H1 (cell line): ENCODE measurements at regions not wholly inside any gene's neighbourhood (a gene's known extent, or its start where the extent isn't known, plus 50 kb on each side); places are given as distances from the start of the nearest gene placed in this dataset.

ENCODE experiments used
- CTCF ChIA-PET: fragments of 300-600 bp; sonication (Branson Sonifier 250); formaldehyde crosslinking; loops from one replicate; lab custom pipeline; 2021; ENCODE audit not compliant: partially characterized antibody; lab: Charles Lee
- POLR2A ChIA-PET: fragments of 300-600 bp; sonication (Branson Sonifier 250); formaldehyde crosslinking; loops from one replicate; lab custom pipeline; 2021; ENCODE audit warnings: inconsistent platforms; ENCODE audit not compliant: partially characterized antibody; lab: Charles Lee
- DNase-seq, 2 experiments: peaks; one replicate each; pipeline versions ENCODE4 v3.0.0 to v3.0.0-alpha.2; 2010 to 2022; ENCODE audit warnings: low spot score in 2 of 2, low read depth in 1 of 2, mixed read lengths in 1 of 2
- FAIRE-seq: peaks from 2 replicates; lab custom pipeline; 2011; peaks lifted over from hg19 to GRCh38; lab: Jason Lieb, UNC
- H2AFZ ChIP-seq: 2 replicates; pipeline ENCODE4 v1.8.1; 2012; ENCODE audit warnings: low read length, inconsistent platforms
- H2AK5ac ChIP-seq: 2 replicates; pipeline ENCODE4 v1.6.1; 2013; ENCODE audit warnings: low read depth, low read length
- H2BK120ac ChIP-seq: replicated peaks from 2 replicates; pipeline ENCODE3; 2013; ENCODE audit warnings: low read depth, low read length, inconsistent platforms
- H2BK12ac ChIP-seq: 2 replicates; pipeline ENCODE4 v1.6.1; 2013; ENCODE audit warnings: low read depth, low read length
- H2BK15ac ChIP-seq: 2 replicates; pipeline ENCODE4 v1.6.1; 2013; ENCODE audit warnings: low read length
- H2BK20ac ChIP-seq: 2 replicates; pipeline ENCODE4 v1.6.1; 2013; ENCODE audit warnings: low read length
- H2BK5ac ChIP-seq: 2 replicates; pipeline ENCODE4 v1.6.1; 2013; ENCODE audit warnings: low read depth, low read length
- H3K14ac ChIP-seq: 2 replicates; pipeline ENCODE4 v1.6.1; 2013; ENCODE audit warnings: inconsistent platforms; ENCODE audit not compliant: insufficient read length
- H3K18ac ChIP-seq: 2 replicates; pipeline ENCODE4 v1.6.1; 2013; ENCODE audit warnings: low read length; ENCODE audit errors: extremely low read depth
- H3K23ac ChIP-seq: 2 replicates; pipeline ENCODE4 v1.6.1; 2013; ENCODE audit warnings: inconsistent platforms; ENCODE audit not compliant: insufficient read length
- H3K23me2 ChIP-seq: 2 replicates; pipeline ENCODE4 v1.6.1; 2013; ENCODE audit warnings: low read depth, low read length
- H3K27ac ChIP-seq: 2 replicates; pipeline ENCODE4 v1.6.1; 2011; ENCODE audit warnings: low read depth, low read length, inconsistent platforms
- H3K27me3 ChIP-seq, 4 experiments: replicated peaks in 1 of 4; 1 replicate in 1 of 4; 2 replicates in 3 of 4; pipeline versions ENCODE4 v1.6.1 to v1.8.1; 2011 to 2013; ENCODE audit warnings: low read length in 3 of 4, mild to moderate bottlenecking in 3 of 4, inconsistent platforms in 2 of 4, mixed read lengths in 2 of 4, moderate library complexity in 1 of 4; ENCODE audit not compliant: control insufficient read depth in 3 of 4, insufficient read depth in 3 of 4; ENCODE audit errors: extremely low read depth in 1 of 4
- H3K36me3 ChIP-seq, 4 experiments: 2 replicates each; pipeline versions ENCODE4 v1.6.1 to v1.8.1; 2011 to 2013; ENCODE audit warnings: mild to moderate bottlenecking in 4 of 4, low read length in 3 of 4, moderate library complexity in 2 of 4, control low read depth in 1 of 4, inconsistent platforms in 1 of 4; ENCODE audit not compliant: insufficient read depth in 4 of 4, control insufficient read depth in 2 of 4
- H3K4ac ChIP-seq: replicated peaks from 2 replicates; pipeline ENCODE3; 2013; ENCODE audit warnings: low read length, low read depth, mixed read lengths, inconsistent platforms; ENCODE audit not compliant: insufficient read length
- H3K4me1 ChIP-seq, 4 experiments: replicated peaks in 1 of 4; 1 replicate in 1 of 4; 2 replicates in 3 of 4; pipeline versions ENCODE4 v1.6.1 to v1.8.1; 2011 to 2013; ENCODE audit warnings: low read length in 3 of 4, inconsistent platforms in 2 of 4, mixed read lengths in 1 of 4; ENCODE audit not compliant: insufficient read depth in 4 of 4, control insufficient read depth in 3 of 4
- H3K4me2 ChIP-seq, 2 experiments: 2 replicates each; pipeline versions ENCODE4 v1.6.1 to v1.8.1; 2011 to 2013; ENCODE audit warnings: low read depth in 2 of 2, low read length in 2 of 2, control low read depth in 1 of 2, inconsistent platforms in 1 of 2, mild to moderate bottlenecking in 1 of 2; ENCODE audit not compliant: insufficient read depth in 1 of 2
- H3K4me3 ChIP-seq, 4 experiments: fragments of 200-600, 300-600 bp in 1 of 4; sonication (generic), shearing (Covaris generic), sonication (Bioruptor Twin) in 1 of 4; 2 replicates each; pipeline versions ENCODE4 v1.5.1 to v1.8.1; 2011 to 2016; ENCODE audit warnings: low read length in 4 of 4, low read depth in 3 of 4, control low read depth in 2 of 4, inconsistent platforms in 2 of 4, mild to moderate bottlenecking in 2 of 4, mixed read lengths in 1 of 4, moderate library complexity in 1 of 4; ENCODE audit not compliant: insufficient read depth in 2 of 4; ENCODE audit errors: extremely low read depth in 1 of 4
- H3K56ac ChIP-seq: replicated peaks from 2 replicates; pipeline ENCODE3; 2013; ENCODE audit warnings: low read depth, mild to moderate bottlenecking, mixed read lengths, low read length, inconsistent platforms; ENCODE audit not compliant: insufficient read length
- H3K79me1 ChIP-seq: 2 replicates; pipeline ENCODE4 v1.6.1; 2013; ENCODE audit warnings: low read depth, low read length, control low read depth
- H3K79me2 ChIP-seq, 2 experiments: 2 replicates each; pipeline versions ENCODE4 v1.6.1 to v1.8.1; 2012 to 2013; ENCODE audit warnings: low read length in 2 of 2, mild to moderate bottlenecking in 2 of 2, inconsistent platforms in 1 of 2; ENCODE audit not compliant: insufficient read depth in 2 of 2, control insufficient read depth in 1 of 2
- H3K9ac ChIP-seq, 4 experiments: replicated peaks in 1 of 4; 1 replicate in 1 of 4; 2 replicates in 3 of 4; pipeline versions ENCODE4 v1.6.1 to v1.8.1; 2011 to 2013; ENCODE audit warnings: low read depth in 3 of 4, low read length in 3 of 4, control low read depth in 2 of 4, mild to moderate bottlenecking in 2 of 4, moderate library complexity in 2 of 4, inconsistent platforms in 1 of 4; ENCODE audit errors: extremely low read depth in 1 of 4
- H3K9me3 ChIP-seq, 2 experiments: 2 replicates each; pipeline versions ENCODE4 v1.6.1 to v1.8.1; 2012 to 2013; ENCODE audit warnings: mild to moderate bottlenecking in 2 of 2, moderate library complexity in 2 of 2, control low read depth in 1 of 2, inconsistent platforms in 1 of 2, low read depth in 1 of 2, low read length in 1 of 2, mixed read lengths in 1 of 2; ENCODE audit not compliant: insufficient read depth in 2 of 2
- H4K20me1 ChIP-seq, 2 experiments: replicated peaks in 1 of 2; 2 replicates each; pipeline versions ENCODE3 to v1.8.1; 2011 to 2013; ENCODE audit warnings: inconsistent platforms in 2 of 2, low read length in 2 of 2, mild to moderate bottlenecking in 1 of 2; ENCODE audit not compliant: insufficient read depth in 2 of 2, control insufficient read depth in 1 of 2
- H4K5ac ChIP-seq: 2 replicates; pipeline ENCODE4 v1.6.1; 2013; ENCODE audit warnings: low read length, low read depth, mixed read lengths, inconsistent platforms; ENCODE audit not compliant: insufficient read length
- H4K8ac ChIP-seq: 2 replicates; pipeline ENCODE4 v1.8.0; 2013; ENCODE audit warnings: mild to moderate bottlenecking, moderate library complexity, low read length, inconsistent platforms; ENCODE audit not compliant: insufficient read depth; ENCODE audit errors: extremely low read depth
- H4K91ac ChIP-seq: replicated peaks from 2 replicates; pipeline ENCODE3; 2013; ENCODE audit warnings: low read length, mixed read lengths, inconsistent platforms; ENCODE audit not compliant: insufficient read length
- TBP ChIP-seq: IDR thresholded peaks from 2 replicates; pipeline ENCODE4 v1.6.1; 2011; ENCODE audit warnings: low read depth, low read length, improper control_type of control experiment

GRCh38 chr4:123055943-123056342 lies 133.5 kb upstream of the NUDT6 start:
- Histone ChIP-seq H3K4me2 (no peak overlapping the region), H2AK5ac (no peak overlapping the region), H3K9me3 (no peaks in the 10 kb centered on the region), H3K4ac (no peak overlapping the region), H2BK15ac (no peak overlapping the region), H3K27ac (no peak overlapping the region), H2BK12ac (no peak overlapping the region), H3K79me1 (peaks cover 4% of the 10 kb centered on the region), H4K20me1 (no peaks in the 10 kb centered on the region), H3K23me2 (no peaks in the 10 kb centered on the region), H3K18ac (no peak overlapping the region), H2BK5ac (no peak overlapping the region), H4K91ac (no peak overlapping the region), H3K79me2 (0 out of 4 replicates have a peak, but pooled peaks cover 0 to 3% of the 10 kb centered on the region in 2 experiments), H3K36me3 (peaks cover 0 to 10% (median under 1%) of the 10 kb centered on the region in 4 experiments; a peak in 3 of 8 replicates), H3K27me3 (no peaks in the 10 kb centered on the region), H3K56ac (no peak overlapping the region), H2AFZ (no peak overlapping the region), H3K23ac (no peak overlapping the region), H4K5ac (no peak overlapping the region), H3K14ac (no peak overlapping the region), H3K9ac (no peak overlapping the region), H2BK120ac (no peak overlapping the region), H3K4me1 (no peaks in the 10 kb centered on the region), H2BK20ac (no peak overlapping the region), H3K4me3 (no peak overlapping the region), H4K8ac (no peak overlapping the region)
- DNase-seq (no peak), FAIRE-seq (no peak)
- TF ChIP-seq TBP, result no peak
- CTCF ChIA-PET, result no interaction called here
- POLR2A ChIA-PET, result no interaction called here
